NB4 (cell line): ENCODE measurements at regions not wholly inside any gene's neighbourhood (a gene's known extent, or its start where the extent isn't known, plus 50 kb on each side); places are given as distances from the start of the nearest gene placed in this dataset.

Experiments
- DNase-seq: peaks from one replicate; pipeline ENCODE4 v3.0.0; 2010; ENCODE audit warnings: low read depth
- H3K4me3 ChIP-seq: one replicate; pipeline ENCODE4 v1.5.1; 2011; ENCODE audit warnings: mild to moderate bottlenecking, low read depth, low read length, moderate library complexity
- CTCF ChIP-seq: IDR thresholded peaks from one replicate; pipeline ENCODE4 v1.5.1; 2012; ENCODE audit warnings: low read depth, low read length
- MAX ChIP-seq: IDR thresholded peaks from 2 replicates; pipeline ENCODE4 v1.6.1; 2011; ENCODE audit warnings: low read depth, low read length
- MYC ChIP-seq: IDR thresholded peaks from 2 replicates; pipeline ENCODE4 v1.6.1; 2011; ENCODE audit warnings: low read depth, low read length
- POLR2A ChIP-seq: IDR thresholded peaks from 2 replicates; pipeline ENCODE4 v1.6.1; 2011; ENCODE audit warnings: mild to moderate bottlenecking; ENCODE audit not compliant: insufficient read length; ENCODE audit errors: extremely low read depth

- no peak for TF ChIP-seq MYC
- no peak for TF ChIP-seq MAX
- no peak for TF ChIP-seq POLR2A
- no peak for TF ChIP-seq CTCF
- H3K4me3 ChIP-seq, result no peak overlapping the region
- no peak for DNase-seq
Observed at GRCh38 chr6:10201606-10202510, 213.0 kb downstream of the TFAP2A start.

GRCh38 chr6:10196090-10196489 is 218.8 kb downstream of the TFAP2A start:
- DNase-seq, result no peak
- TF ChIP-seq MYC, result no peak
- no peak for TF ChIP-seq MAX
- no peak for TF ChIP-seq CTCF
- no peak for TF ChIP-seq POLR2A

GRCh38 chr6:10194816-10195672 is 219.8 kb downstream of the TFAP2A start:
- H3K4me3 ChIP-seq, result no peak overlapping the region
- peak; percentile 71 for DNase-seq
- no peak for TF ChIP-seq MYC

More at GRCh38 chr6:10196090-10196489, 218.8 kb downstream of the TFAP2A start:
- H3K4me3 ChIP-seq, result no peak overlapping the region

GRCh38 chr6:10193321-10193720 is 221.6 kb downstream of the TFAP2A start:
- no peak overlapping the region for H3K4me3 ChIP-seq
- no peak for TF ChIP-seq POLR2A
- TF ChIP-seq CTCF, result no peak
- no peak for TF ChIP-seq MYC
- TF ChIP-seq MAX, result no peak
- no peak for DNase-seq

- no peak for TF ChIP-seq CTCF
- TF ChIP-seq POLR2A, result no peak
- no peak for TF ChIP-seq MYC
- no peak for TF ChIP-seq MAX
- no peak for DNase-seq
Observed at GRCh38 chr6:10190042-10190441, 224.8 kb downstream of the TFAP2A start.

More at GRCh38 chr6:10190042-10190441, 224.8 kb downstream of the TFAP2A start:
- H3K4me3 ChIP-seq, result no peak overlapping the region
